NCI-H526 (cell line): ENCODE measurements at regions not wholly inside any gene's neighbourhood (a gene's known extent, or its start where the extent isn't known, plus 50 kb on each side); places are given as distances from the start of the nearest gene placed in this dataset.

ENCODE experiments used
- DNase-seq, 2 experiments: peaks; one replicate each; lab custom pipeline; 2025; lab: John Stamatoyannopoulos, UW

GRCh38 chr9:129240581-129241211 is 62.6 kb upstream of the IER5L start:
- DNase-seq = no peak

GRCh38 chr9:129239946-129240490 is 62.0 kb upstream of the IER5L start:
- DNase-seq = no peak

GRCh38 chr9:129237803-129238202 is 59.7 kb upstream of the IER5L start:
- DNase-seq = no peak

- DNase-seq = no peak
Measured at GRCh38 chr9:129237164-129237611, 59.1 kb upstream of the IER5L start.

- DNase-seq = no peak
Measured at GRCh38 chr9:129236441-129237145, 58.5 kb upstream of the IER5L start.

- no peak for DNase-seq
Measured at GRCh38 chr9:129235931-129236331, 57.9 kb upstream of the IER5L start.

- DNase-seq = no peak
Measured at GRCh38 chr9:129235041-129235930, 57.2 kb upstream of the IER5L start.

GRCh38 chr9:129234491-129234890 is 56.4 kb upstream of the IER5L start:
- no peak for DNase-seq

- DNase-seq = no peak
Measured at GRCh38 chr9:129232839-129233591, 55.0 kb upstream of the IER5L start.

- no peak for DNase-seq
Measured at GRCh38 chr9:129231759-129232158, 53.7 kb upstream of the IER5L start.

GRCh38 chr9:129231022-129231739 is 53.1 kb upstream of the IER5L start:
- DNase-seq = no peak

GRCh38 chr9:129230302-129230701 is 52.2 kb upstream of the IER5L start:
- DNase-seq = no peak
